Vagina (tissue), 2 donors: ENCODE measurements at regions not wholly inside any gene's neighbourhood (a gene's known extent, or its start where the extent isn't known, plus 50 kb on each side); places are given as distances from the start of the nearest gene placed in this dataset.

Source experiments
- DNase-seq, 2 donors: peaks; one replicate each; pipeline ENCODE4 v3.0.0-alpha.2; 2017; ENCODE audit errors: extremely low spot score in 2 of 2
- H3K27ac ChIP-seq: fragments of 200-600 bp; sonication (generic); one replicate; pipeline ENCODE4 v1.5.1; 2019
- H3K27me3 ChIP-seq: fragments of 200-600 bp; sonication (generic); one replicate; pipeline ENCODE4 v1.5.1; 2019
- H3K36me3 ChIP-seq, 2 donors: fragments of 200-600 bp; sonication (generic); one replicate each; pipeline ENCODE4 v1.5.1; 2017 to 2019
- H3K4me1 ChIP-seq: fragments of 200-600 bp; sonication (generic); one replicate; pipeline ENCODE4 v1.5.1; 2019
- H3K4me3 ChIP-seq, 2 donors: fragments of 200-600 bp; sonication (generic); 1 replicate in 1 of 2; 2 replicates in 1 of 2; pipeline ENCODE4 v1.5.1; 2016 to 2019
- H3K9me3 ChIP-seq: fragments of 200-600 bp; sonication (generic); one replicate; pipeline ENCODE4 v1.5.1; 2019
- CTCF ChIP-seq, 3 experiments: fragments of 450-650 bp in 2 of 3; fragments of 200-600 bp in 1 of 3; sonication (generic) in 1 of 3; IDR thresholded peaks; one replicate each; pipeline ENCODE4 v1.5.1; 2017 to 2019; ENCODE audit warnings: antibody characterized with exemption in 3 of 3, mild to moderate bottlenecking in 2 of 3, moderate library complexity in 2 of 3
- POLR2A ChIP-seq, 2 donors: fragments of 450-650 bp; IDR thresholded peaks; one replicate each; pipeline ENCODE4 v1.6.1; 2017; ENCODE audit warnings: antibody characterized with exemption in 2 of 2, mild to moderate bottlenecking in 2 of 2, moderate library complexity in 2 of 2
- POLR2AphosphoS5 ChIP-seq, 2 donors: sonication (generic); formaldehyde crosslinking; IDR thresholded peaks; one replicate each; pipeline ENCODE4 v1.9.0; 2017; ENCODE audit warnings: antibody characterized with exemption in 2 of 2, mild to moderate bottlenecking in 2 of 2, low read depth in 1 of 2; ENCODE audit not compliant: insufficient read depth in 1 of 2
- intact Hi-C: fragments of 100-400 bp; cut with DNase I; formaldehyde crosslinking; loops from one replicate; pipeline ENCODE4 v1.15.1; 2023

DNA sequence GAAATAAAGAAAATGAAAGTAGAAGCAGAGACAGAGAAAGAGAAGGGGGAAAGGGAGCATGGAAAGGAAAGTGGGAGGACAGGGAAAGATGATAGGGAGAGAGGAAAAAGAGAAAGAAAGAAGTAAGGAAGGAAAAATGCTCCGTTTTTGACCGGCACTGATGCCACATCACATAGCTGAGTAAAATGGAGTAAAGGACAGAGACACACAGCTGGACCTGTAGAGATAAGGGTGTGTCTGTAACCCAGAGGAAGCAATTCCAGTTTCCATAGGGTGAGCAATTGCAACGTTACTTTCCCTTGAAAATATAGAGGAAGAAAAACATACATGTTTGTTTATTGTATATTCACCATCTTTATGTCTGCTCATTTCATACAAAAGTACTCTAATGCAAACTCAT lies 1866.9 kb upstream of the PIK3C3 start:
- no peak for DNase-seq
- Histone ChIP-seq H3K27me3 (no peaks in the 10 kb centered on the region), H3K9me3 (no peaks in the 10 kb centered on the region), H3K4me3 (no peak overlapping the region), H3K4me1 (no peaks in the 10 kb centered on the region), H3K27ac (no peak overlapping the region), H3K36me3 (no peaks in the 10 kb centered on the region)
- intact Hi-C loops, result no loop called here
- TF ChIP-seq CTCF (IDR thresholded peaks at IDR 0.05) (no peak), POLR2AphosphoS5 (IDR thresholded peaks at IDR 0.05; ENCODE audit: insufficient read depth in 1 of 2, low read depth in 1 of 2) (no peak), POLR2A (IDR thresholded peaks at IDR 0.05) (no peak)

GRCh38 chr18:40079786-40080185 lies 1875.2 kb upstream of the PIK3C3 start:
- TF ChIP-seq CTCF (IDR thresholded peaks at IDR 0.05) (no peak), POLR2A (IDR thresholded peaks at IDR 0.05) (no peak), POLR2AphosphoS5 (IDR thresholded peaks at IDR 0.05; ENCODE audit: insufficient read depth in 1 of 2, low read depth in 1 of 2) (no peak)
- Histone ChIP-seq H3K36me3 (no peaks in the 10 kb centered on the region), H3K4me1 (no peaks in the 10 kb centered on the region), H3K27ac (no peak overlapping the region), H3K27me3 (no peaks in the 10 kb centered on the region), H3K9me3 (no peaks in the 10 kb centered on the region), H3K4me3 (no peak overlapping the region)
- intact Hi-C loops, result no loop called here
- DNase-seq, result no peak

- Histone ChIP-seq H3K27ac (no peak overlapping the region), H3K27me3 (no peaks in the 10 kb centered on the region), H3K9me3 (no peaks in the 10 kb centered on the region), H3K4me3 (no peak overlapping the region), H3K36me3 (no peaks in the 10 kb centered on the region), H3K4me1 (no peaks in the 10 kb centered on the region)
- no peak for DNase-seq
- no peak for TF ChIP-seq POLR2AphosphoS5 (IDR thresholded peaks at IDR 0.05; ENCODE audit: insufficient read depth in 1 of 2, low read depth in 1 of 2)
- no peak for TF ChIP-seq POLR2A (IDR thresholded peaks at IDR 0.05)
- no peak for TF ChIP-seq CTCF (IDR thresholded peaks at IDR 0.05)
- intact Hi-C loops, result no loop called here
Measured at GRCh38 chr18:40075616-40076015, 1879.4 kb upstream of the PIK3C3 start.

DNA sequence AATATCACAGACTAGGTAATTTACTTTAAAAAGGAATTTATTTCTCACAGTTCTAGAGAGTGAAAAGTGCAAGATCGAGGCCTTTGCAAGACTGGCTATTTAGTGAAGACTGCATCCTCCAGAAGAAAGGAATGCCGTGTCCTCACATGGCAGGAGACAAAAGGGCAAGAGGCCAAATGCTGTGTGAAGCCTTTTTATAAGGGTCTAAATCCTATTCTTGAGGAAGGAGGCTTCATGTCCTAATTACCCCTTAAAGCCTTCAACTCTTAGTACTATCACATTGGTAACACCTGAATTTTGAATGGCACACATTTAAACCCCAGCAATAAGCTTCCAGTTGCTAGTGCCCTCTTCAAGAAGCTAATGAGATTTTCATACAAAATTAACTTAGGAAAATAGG lies 1882.3 kb upstream of the PIK3C3 start:
- Histone ChIP-seq H3K36me3 (no peaks in the 10 kb centered on the region), H3K4me1 (no peaks in the 10 kb centered on the region), H3K9me3 (no peaks in the 10 kb centered on the region), H3K27ac (no peak overlapping the region), H3K4me3 (no peak overlapping the region), H3K27me3 (no peaks in the 10 kb centered on the region)
- intact Hi-C loops, result no loop called here
- no peak for DNase-seq
- TF ChIP-seq POLR2A (IDR thresholded peaks at IDR 0.05) (no peak), CTCF (IDR thresholded peaks at IDR 0.05) (no peak), POLR2AphosphoS5 (IDR thresholded peaks at IDR 0.05; ENCODE audit: insufficient read depth in 1 of 2, low read depth in 1 of 2) (no peak)

DNA sequence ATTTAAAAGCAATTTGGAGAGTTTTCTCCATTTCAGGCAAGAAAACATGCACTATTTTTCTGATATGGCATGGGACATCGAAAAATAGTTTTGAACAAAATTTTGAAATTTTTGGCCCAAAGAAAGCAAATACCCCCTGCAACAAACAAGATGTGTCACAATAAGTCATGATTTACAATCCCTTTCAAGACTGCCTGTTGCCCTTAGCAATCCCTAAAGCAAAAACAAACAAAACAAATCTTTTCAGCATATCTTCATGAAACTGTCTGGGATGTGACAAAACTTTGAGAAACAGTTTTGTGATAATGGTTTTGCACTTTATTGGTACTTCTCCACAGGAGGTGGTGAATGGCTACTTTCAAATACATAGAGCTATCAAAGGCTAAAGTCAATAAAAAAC lies 1888.7 kb upstream of the PIK3C3 start:
- Histone ChIP-seq H3K27me3 (no peaks in the 10 kb centered on the region), H3K9me3 (no peaks in the 10 kb centered on the region), H3K4me3 (no peak overlapping the region), H3K4me1 (no peaks in the 10 kb centered on the region), H3K27ac (no peak overlapping the region), H3K36me3 (no peaks in the 10 kb centered on the region)
- no peak for TF ChIP-seq CTCF (IDR thresholded peaks at IDR 0.05)
- TF ChIP-seq POLR2A (IDR thresholded peaks at IDR 0.05), result no peak
- TF ChIP-seq POLR2AphosphoS5 (IDR thresholded peaks at IDR 0.05; ENCODE audit: insufficient read depth in 1 of 2, low read depth in 1 of 2), result no peak
- DNase-seq, result no peak
- intact Hi-C loops, result no loop called here
